Kidney (tissue), 13 donors: ENCODE measurements at regions not wholly inside any gene's neighbourhood (a gene's known extent, or its start where the extent isn't known, plus 50 kb on each side); places are given as distances from the start of the nearest gene placed in this dataset.

ENCODE experiments used
- DNase-seq, 5 donors: peaks; one replicate each; pipeline ENCODE4 v3.0.0-alpha.2; 2013 to 2020
- FAIRE-seq: peaks from 2 replicates; lab custom pipeline; 2012; peaks lifted over from hg19 to GRCh38; lab: Jason Lieb, UNC
- H3K27ac ChIP-seq, 2 donors: one replicate each; pipeline ENCODE4 v1.7.0; 2013; ENCODE audit warnings: low read depth in 2 of 2, low read length in 2 of 2, inconsistent platforms in 1 of 2
- H3K27me3 ChIP-seq: one replicate; pipeline ENCODE4 v1.7.1; 2013; ENCODE audit warnings: low read length, inconsistent platforms; ENCODE audit not compliant: control insufficient read depth, insufficient read depth
- H3K36me3 ChIP-seq, 3 donors: one replicate each; pipeline versions ENCODE4 v1.7.0 to v1.7.1; 2013; ENCODE audit warnings: low read length in 3 of 3, control low read depth in 1 of 3, inconsistent platforms in 1 of 3; ENCODE audit not compliant: insufficient read depth in 3 of 3, control insufficient read depth in 2 of 3
- H3K4me1 ChIP-seq, 3 donors: one replicate each; pipeline versions ENCODE4 v1.7.0 to v1.7.1; 2013; ENCODE audit warnings: low read length in 3 of 3, inconsistent platforms in 1 of 3, low read depth in 1 of 3; ENCODE audit not compliant: control insufficient read depth in 2 of 3, insufficient read depth in 2 of 3
- H3K4me3 ChIP-seq, 3 donors: one replicate each; pipeline versions ENCODE4 v1.7.0 to v1.8.1; 2013; ENCODE audit warnings: low read length in 3 of 3, control low read depth in 1 of 3, inconsistent platforms in 1 of 3
- H3K9ac ChIP-seq, 3 donors: one replicate each; pipeline versions ENCODE4 v1.7.0 to v1.7.1; 2013; ENCODE audit warnings: low read length in 3 of 3, control low read depth in 1 of 3, inconsistent platforms in 1 of 3
- H3K9me3 ChIP-seq, 3 donors: one replicate each; pipeline versions ENCODE4 v1.7.0 to v1.7.1; 2013; ENCODE audit warnings: low read length in 3 of 3, control low read depth in 1 of 3, inconsistent platforms in 1 of 3; ENCODE audit not compliant: control insufficient read depth in 2 of 3, insufficient read depth in 1 of 3
- CTCF ChIP-seq: IDR thresholded peaks from 3 replicates; pipeline ENCODE4 v1.5.1; 2012; ENCODE audit warnings: mild to moderate bottlenecking, moderate library complexity, borderline replicate concordance; ENCODE audit not compliant: insufficient read depth; ENCODE audit errors: extremely low read depth
- intact Hi-C: fragments of 100-400 bp; cut with DNase I; formaldehyde crosslinking; loops from one replicate; pipeline ENCODE4 v1.11.1; 2022
- donor health status: control.
- donor health status: control.
- donor health status: control.
- donor health status: control.
- donor health status: control.
- donor health status: DM: yes; HTN: yes; CAD: no.
- donor health status: Normal renal cell carcinoma (clear cell type).

DNA sequence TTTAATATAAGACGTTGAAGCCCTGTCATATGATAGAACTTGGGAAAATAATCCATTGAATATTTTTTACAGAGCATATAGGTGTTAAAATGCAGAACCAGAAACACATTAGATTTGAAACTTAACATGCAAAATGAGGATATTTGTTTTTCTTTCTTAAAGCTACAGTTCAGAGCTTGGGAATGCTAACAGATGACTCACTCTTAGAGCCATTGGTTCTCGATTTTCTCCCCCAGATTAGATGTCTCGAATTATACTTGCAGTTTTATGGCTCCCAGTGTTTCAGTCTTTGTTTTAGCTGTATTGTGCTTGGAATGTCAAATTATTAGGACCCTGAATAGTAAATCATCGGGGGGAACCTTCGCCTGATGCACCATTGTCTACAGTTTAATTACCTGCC, 575.7 kb upstream of the ZP4 start:
- H3K36me3 ChIP-seq, result no peaks in the 10 kb centered on the region
- TF ChIP-seq CTCF, result no peak
- DNase-seq (no peak), FAIRE-seq (no peak)
- intact Hi-C loops, result no loop called here
- H3K4me1 ChIP-seq, result no peaks in the 10 kb centered on the region
- no peaks in the 10 kb centered on the region for H3K9me3 ChIP-seq
- H3K9ac ChIP-seq, result no peak overlapping the region
- H3K4me3 ChIP-seq, result no peak overlapping the region
- no peak overlapping the region for H3K27ac ChIP-seq
- no peaks in the 10 kb centered on the region for H3K27me3 ChIP-seq

DNA sequence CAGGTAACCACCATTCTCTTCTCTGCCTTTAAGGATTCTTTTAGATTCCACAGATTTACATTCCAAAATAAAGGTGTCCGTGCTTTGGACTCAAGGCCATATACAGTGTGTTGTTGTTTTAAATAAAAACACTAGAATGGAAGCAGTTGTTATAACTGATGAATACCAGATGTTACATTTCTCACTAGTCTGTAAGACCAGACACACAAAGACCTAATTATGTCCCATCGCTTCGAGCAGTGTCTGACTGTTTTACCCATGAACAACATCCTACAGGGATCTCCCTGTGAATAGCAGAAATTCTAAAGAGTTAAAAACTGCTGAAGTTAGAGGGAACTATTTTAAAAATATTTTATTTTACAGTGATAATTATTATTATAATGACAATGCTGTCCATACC, 574.7 kb upstream of the ZP4 start:
- H3K27me3 ChIP-seq, result no peaks in the 10 kb centered on the region
- no peaks in the 10 kb centered on the region for H3K9me3 ChIP-seq
- no peak overlapping the region for H3K4me3 ChIP-seq
- no peaks in the 10 kb centered on the region for H3K4me1 ChIP-seq
- H3K27ac ChIP-seq, result no peak overlapping the region
- FAIRE-seq (no peak), DNase-seq (no peak)
- no peaks in the 10 kb centered on the region for H3K36me3 ChIP-seq
- no peak overlapping the region for H3K9ac ChIP-seq
- TF ChIP-seq CTCF, result no peak
- intact Hi-C loops, result no loop called here

GRCh38 chr1:238458899-238459298, 568.2 kb upstream of the ZP4 start:
- FAIRE-seq (no peak), DNase-seq (no peak)
- intact Hi-C loops, result no loop called here
- no peaks in the 10 kb centered on the region for H3K36me3 ChIP-seq
- no peak overlapping the region for H3K4me3 ChIP-seq
- H3K9ac ChIP-seq, result no peak overlapping the region
- H3K27me3 ChIP-seq, result no peaks in the 10 kb centered on the region
- H3K27ac ChIP-seq, result no peak overlapping the region
- H3K4me1 ChIP-seq, result no peaks in the 10 kb centered on the region
- H3K9me3 ChIP-seq, result no peaks in the 10 kb centered on the region
- no peak for TF ChIP-seq CTCF

GRCh38 chr1:238457610-238458009, 566.9 kb upstream of the ZP4 start:
- Histone ChIP-seq H3K9me3 (no peaks in the 10 kb centered on the region), H3K9ac (no peak overlapping the region), H3K27me3 (no peaks in the 10 kb centered on the region), H3K36me3 (no peaks in the 10 kb centered on the region), H3K4me3 (no peak overlapping the region), H3K4me1 (no peaks in the 10 kb centered on the region), H3K27ac (no peak overlapping the region)
- no peak for DNase-seq
- TF ChIP-seq CTCF, result no peak
- no peak for FAIRE-seq
- intact Hi-C loops, result no loop called here
